NCI-H146 treated with DMSO at 0.1 percent for 48 hours (cell line): ENCODE measurements at regions not wholly inside any gene's neighbourhood (a gene's known extent, or its start where the extent isn't known, plus 50 kb on each side); places are given as distances from the start of the nearest gene placed in this dataset.
A peak's percentile ranks its signal among the peaks of the same experiment; 100 is the strongest.
"Not testable (repeated sequence)": the region's sequence is repeated elsewhere in the genome, so short reads cannot be mapped to it uniquely, and the experiment has no call there.

Experiments used
- DNase-seq: peaks from one replicate; lab custom pipeline; 2025; ENCODE audit not compliant: unreplicated experiment; lab: John Stamatoyannopoulos, UW

DNA sequence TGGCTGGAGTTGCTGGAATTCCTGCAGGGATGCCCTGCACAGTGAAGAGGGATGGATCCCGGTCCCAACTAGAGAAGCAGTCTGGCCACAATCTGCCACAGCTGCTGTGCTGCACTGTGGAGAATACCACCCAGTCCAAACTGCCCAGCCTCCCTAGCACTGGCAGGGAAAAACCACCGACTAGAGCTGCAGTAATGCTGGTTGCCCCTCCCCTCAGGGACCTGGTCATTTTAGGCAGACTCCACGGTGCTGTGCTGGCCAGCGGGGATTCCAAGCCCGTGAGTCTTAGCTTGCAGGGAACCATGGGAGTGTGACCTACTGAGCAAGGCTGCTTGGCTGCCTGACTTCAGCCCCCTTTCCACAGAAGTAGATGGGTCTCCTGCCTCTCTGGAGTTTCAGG is 478.0 kb upstream of the ATP11B start:
- no peak for DNase-seq

DNA sequence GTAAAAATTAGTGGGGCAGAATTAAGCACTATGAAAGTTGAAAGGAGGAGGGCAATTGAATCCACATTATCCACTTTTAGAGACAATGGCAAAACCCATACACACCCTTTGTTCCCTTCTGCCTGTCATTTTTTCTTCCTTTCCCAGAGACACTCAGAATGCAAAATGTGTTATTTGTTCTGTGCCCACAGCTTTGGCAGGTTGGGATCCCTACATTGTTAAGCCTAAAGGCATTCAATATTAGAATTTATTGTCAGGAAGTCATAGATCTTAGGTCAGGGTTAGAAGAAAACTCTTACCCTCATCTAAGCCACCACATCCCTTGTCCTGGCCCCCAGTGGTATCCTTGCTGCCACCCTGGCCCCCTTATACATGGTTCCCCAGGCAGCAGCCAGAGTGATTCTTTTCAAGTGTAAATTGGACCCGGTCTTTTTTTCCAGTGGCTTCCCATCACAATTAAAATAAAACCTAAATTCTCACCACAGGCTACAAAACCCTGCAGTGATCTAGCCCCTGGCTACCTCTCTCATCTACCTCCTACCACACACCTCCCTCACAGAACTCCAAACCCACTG is 470.1 kb upstream of the ATP11B start:
- DNase-seq: no peak

GRCh38 chr3:182323898-182324297 is 469.4 kb upstream of the ATP11B start:
- DNase-seq: no peak

GRCh38 chr3:182325213-182325950 is 467.9 kb upstream of the ATP11B start:
- no peak for DNase-seq

DNA sequence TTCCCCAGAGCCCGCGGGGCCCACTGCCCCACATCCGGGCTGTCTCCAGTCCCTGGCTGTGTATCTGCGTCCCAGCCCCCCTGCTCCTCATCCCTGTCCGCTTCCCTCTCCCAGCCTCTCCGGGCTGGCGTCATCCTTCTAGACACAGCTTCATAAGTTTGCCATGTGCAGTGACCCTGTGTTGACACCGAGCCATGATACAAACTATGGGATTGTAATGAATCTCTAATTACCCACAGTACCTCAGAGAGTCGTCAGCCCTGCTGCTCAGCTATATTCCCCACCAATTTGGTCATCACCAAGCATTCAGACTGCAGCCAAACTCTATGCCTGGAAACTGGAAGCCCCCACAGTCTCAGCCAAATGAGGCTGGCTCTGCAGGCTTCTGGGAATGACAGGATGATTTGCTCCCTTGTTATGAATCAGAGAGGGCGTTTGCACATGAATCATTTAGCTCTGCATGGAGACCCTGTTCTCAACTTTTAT is 466.1 kb upstream of the ATP11B start:
- DNase-seq: no peak

DNA sequence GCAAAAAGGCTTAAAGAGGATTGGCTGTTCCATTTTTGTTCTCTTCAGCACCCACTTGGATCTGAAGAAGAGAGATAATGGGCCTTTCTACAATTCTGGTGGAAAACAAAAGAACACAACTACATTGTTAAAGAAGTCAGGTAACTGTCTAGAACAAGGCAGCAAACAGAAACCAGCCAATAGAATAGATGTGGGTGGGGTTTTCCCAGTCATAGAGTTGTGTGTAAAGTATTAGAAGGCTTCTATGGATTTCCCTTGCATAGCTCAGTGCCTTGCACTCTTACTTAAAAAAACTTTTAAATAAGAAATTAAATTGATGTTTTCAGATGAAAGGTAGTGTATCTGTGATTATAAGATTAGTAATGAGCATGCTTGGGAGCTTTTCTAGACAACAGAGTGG is 462.7 kb upstream of the ATP11B start:
- DNase-seq: no peak

- DNase-seq: no peak
These were observed 462.0 kb upstream of the ATP11B start for GRCh38 chr3:182331341-182331740.

DNA sequence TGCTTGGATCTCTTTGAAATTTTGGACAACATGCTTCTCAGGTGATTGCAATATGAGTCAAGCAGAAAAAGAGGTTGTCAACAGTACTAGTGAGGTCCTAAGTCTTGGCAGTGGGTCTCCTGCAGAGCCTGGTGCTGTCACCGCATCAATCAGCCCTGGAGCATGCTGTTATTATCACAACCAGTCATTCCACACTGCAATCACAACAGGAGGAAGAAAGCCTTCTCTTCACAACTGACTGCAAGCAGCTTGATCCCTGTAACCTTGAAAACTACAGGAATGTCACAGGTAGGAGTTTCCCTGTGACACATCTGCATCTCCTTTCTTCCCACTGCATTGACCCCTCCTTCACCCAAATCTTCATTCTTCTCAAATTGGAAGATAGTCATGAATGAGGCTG is 451.1 kb upstream of the ATP11B start:
- DNase-seq: no peak

- DNase-seq: not testable (repeated sequence)
These were observed 449.3 kb upstream of the ATP11B start for GRCh38 chr3:182344026-182344425.

GRCh38 chr3:182349051-182349450 is 444.3 kb upstream of the ATP11B start:
- DNase-seq: no peak

DNA sequence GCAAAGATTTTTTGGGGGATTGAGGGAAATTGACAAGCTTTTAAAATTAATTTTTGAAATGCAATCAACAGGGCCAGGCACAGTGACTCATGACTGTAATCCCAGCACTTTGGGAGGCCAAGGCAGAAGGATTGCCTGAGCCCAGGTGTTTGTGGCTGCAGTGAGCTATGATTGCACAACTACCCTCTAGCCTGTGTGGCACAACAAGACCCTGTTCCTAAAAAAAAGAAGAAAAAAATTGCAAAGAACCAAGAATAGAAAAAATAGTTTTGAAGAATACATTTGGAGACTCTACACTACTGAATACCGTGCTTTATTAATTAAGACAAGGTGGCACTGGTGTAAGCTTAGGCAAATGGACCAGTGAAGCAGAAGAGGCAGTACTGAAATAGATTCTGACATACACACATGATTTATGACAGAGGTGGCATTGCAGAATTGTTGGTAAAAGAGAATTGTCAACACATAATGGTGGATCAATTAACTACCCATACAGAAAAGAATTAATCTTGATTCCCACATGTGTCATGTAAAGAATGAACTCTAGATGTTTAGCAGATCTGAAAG is 443.3 kb upstream of the ATP11B start:
- DNase-seq: peak; percentile 59

GRCh38 chr3:182357928-182358327 is 435.4 kb upstream of the ATP11B start:
- DNase-seq: no peak

DNA sequence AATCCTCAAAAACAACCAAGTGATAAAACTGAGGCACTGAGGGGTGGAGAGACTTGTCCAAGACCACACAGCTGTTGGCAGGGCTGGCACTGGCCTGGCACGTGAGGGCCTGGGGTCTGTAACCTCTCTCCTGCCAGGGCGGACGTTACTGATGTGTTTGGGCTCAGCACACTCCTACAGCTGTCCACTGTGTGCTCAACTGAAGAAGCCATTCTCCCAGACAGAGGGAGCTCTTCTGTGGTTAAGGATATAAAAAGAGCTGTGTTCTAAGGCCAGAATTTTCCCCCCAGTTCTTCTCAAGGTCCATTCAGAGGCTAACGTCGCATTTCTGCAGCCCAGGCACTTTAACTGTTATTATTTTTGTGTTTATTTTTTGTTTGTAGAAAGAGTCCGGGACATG is 429.0 kb upstream of the ATP11B start:
- DNase-seq: peak; percentile 87

- peak; percentile 94 for DNase-seq
These were observed 428.3 kb upstream of the ATP11B start for GRCh38 chr3:182364723-182365650.

DNA sequence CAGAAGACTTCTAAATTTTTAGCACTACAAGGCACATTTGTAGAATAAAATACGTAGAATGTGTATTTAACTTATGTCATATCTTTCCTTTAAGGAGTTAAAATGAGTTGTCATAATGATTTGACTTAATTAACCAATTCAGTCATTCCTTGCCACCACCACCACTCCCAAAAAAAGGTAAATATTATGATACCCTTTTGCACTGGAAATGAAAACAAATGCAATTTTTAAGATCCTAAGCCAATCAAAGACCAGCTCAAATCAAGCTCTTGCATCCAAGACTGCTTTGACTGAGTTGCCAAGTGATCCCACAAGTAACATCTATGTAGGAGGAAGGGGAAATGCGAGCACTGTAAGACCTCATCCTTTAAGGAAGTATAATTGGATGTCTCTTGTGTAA is 426.6 kb upstream of the ATP11B start:
- no peak for DNase-seq

- DNase-seq: no peak
These were observed 423.4 kb upstream of the ATP11B start for GRCh38 chr3:182369861-182370260.

GRCh38 chr3:182370949-182371348 is 422.4 kb upstream of the ATP11B start:
- no peak for DNase-seq

DNA sequence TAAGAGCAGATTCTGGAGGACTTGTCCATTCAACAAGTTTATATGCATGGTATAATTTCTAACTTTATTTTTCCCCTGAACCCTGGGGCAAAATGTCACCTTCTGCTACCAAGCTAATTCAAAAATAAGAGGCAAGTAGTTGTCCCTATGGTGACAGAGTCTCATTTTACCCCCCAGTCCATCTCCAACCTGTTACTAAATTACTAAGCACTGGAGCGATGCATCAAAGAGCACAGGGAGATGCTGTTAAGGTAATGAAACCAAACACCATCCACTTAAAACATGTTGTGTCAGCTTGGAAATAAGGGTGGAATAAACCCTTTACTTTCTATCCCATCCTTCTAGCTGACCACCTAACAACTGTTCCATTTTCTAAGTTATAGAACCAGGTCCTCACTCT is 417.4 kb upstream of the ATP11B start:
- DNase-seq: no peak

DNA sequence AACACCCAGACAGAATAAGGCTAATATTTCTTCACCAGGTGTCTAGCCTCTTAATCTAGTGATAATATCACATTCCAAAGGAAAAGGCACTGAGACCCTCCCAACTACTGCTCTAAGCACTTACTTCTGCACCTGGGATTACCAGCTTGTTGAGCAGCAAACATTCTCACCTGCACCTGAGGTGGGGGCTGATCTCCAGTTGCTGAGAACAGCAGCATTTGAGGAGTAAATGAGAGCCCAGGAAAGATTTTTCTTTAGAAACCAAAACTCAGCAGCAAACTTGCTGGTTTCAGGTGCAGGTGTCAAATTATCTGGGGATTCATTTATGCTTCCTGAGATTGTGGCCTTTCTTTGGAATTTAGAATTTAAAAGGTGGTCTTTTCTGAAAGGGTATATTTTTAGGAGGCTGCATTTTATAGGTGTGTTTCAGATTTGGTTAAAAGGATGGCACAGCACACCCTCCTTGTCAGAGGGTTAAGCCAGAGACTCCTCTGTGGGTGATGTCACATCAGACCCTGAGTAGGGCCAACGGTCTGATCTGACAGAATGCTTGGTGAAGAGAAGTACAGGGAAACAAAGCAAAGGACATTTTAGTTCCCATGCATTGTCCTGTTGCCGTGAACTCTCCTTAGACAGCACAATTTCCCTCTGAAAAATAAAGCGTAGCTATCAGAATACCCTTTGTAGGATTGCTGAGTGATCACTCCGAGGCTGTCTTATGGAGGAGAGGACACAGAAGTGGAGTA is 411.0 kb upstream of the ATP11B start:
- no peak for DNase-seq

DNA sequence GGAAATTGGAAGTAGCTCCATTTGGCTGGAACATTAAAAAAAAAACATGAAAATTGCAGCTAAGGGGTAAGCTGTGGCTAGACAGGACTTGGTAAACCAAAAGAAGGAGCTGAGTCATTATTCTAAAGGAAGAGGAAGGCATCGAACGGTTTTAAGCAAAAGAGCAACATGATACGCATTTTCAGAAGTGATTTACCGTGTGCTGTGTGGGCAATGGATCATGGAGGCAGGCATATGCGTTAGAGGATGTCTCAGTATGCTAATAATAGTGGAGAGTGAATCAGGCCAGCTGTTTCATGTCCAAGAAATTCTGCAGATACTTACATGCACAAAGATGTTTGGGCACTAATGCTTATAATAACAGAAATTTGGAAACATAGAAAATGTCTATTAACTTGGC is 409.1 kb upstream of the ATP11B start:
- DNase-seq: no peak

GRCh38 chr3:182385356-182385755 is 407.9 kb upstream of the ATP11B start:
- no peak for DNase-seq
